WI38 (cell line): ENCODE measurements at regions not wholly inside any gene's neighbourhood (a gene's known extent, or its start where the extent isn't known, plus 50 kb on each side); places are given as distances from the start of the nearest gene placed in this dataset.
"Not testable (repeated sequence)": the region's sequence is repeated elsewhere in the genome, so short reads cannot be mapped to it uniquely, and the experiment has no call there.

Experiments
- H3K4me3 ChIP-seq: 2 replicates; pipeline ENCODE4 v1.5.1; 2011; ENCODE audit warnings: low read depth, mild to moderate bottlenecking, control low read depth, low read length
- TF ChIP-seq, protein P1 (sequence below): IDR thresholded peaks from 2 replicates; pipeline ENCODE4 v1.5.1; 2012; ENCODE audit warnings: low read depth, mild to moderate bottlenecking, control low read depth, low read length

DNA sequence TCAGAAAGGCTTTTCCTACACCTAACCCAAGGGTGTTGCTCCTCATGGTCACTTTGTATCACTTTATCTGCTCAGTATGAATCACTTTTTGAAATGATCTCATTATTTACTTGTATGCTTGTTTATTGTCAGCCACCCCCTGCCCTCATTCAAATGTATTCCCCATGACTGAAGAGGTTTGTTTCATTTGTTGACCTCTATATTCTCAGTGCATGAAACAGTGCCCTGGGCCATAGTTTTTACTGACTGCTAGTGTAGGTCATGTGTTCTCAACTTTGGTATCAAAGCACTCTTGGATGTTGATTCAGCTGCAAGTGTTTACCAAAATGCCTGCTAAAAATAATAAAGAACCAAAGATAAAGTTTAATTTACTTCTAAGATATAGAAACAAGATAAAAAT, 381.7 kb upstream of the ARPP21 start:
- H3K4me3 ChIP-seq, result no peak overlapping the region
- TF ChIP-seq, protein P1, sequence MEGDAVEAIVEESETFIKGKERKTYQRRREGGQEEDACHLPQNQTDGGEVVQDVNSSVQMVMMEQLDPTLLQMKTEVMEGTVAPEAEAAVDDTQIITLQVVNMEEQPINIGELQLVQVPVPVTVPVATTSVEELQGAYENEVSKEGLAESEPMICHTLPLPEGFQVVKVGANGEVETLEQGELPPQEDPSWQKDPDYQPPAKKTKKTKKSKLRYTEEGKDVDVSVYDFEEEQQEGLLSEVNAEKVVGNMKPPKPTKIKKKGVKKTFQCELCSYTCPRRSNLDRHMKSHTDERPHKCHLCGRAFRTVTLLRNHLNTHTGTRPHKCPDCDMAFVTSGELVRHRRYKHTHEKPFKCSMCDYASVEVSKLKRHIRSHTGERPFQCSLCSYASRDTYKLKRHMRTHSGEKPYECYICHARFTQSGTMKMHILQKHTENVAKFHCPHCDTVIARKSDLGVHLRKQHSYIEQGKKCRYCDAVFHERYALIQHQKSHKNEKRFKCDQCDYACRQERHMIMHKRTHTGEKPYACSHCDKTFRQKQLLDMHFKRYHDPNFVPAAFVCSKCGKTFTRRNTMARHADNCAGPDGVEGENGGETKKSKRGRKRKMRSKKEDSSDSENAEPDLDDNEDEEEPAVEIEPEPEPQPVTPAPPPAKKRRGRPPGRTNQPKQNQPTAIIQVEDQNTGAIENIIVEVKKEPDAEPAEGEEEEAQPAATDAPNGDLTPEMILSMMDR, result no peak

DNA sequence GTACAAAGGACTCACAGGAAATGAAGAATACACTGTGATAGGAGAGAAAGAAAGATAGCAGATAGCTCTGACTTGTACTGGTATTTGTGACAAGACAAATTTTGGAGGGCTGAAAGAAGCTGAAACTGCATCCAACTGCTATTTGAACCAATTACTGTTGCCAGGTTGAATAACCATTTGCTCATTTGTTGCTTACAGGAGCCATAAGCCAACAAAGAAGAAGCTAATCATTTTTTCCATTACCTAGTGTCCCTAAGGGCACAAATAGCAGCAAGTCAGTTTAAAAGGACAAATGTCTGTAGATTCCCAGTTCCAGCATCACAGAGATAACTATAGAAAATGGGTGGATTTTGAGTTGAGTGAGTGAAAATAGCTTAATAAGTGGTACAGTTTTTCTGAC, 376.9 kb upstream of the ARPP21 start:
- TF ChIP-seq, protein P1, result no peak
- H3K4me3 ChIP-seq, result no peak overlapping the region

DNA sequence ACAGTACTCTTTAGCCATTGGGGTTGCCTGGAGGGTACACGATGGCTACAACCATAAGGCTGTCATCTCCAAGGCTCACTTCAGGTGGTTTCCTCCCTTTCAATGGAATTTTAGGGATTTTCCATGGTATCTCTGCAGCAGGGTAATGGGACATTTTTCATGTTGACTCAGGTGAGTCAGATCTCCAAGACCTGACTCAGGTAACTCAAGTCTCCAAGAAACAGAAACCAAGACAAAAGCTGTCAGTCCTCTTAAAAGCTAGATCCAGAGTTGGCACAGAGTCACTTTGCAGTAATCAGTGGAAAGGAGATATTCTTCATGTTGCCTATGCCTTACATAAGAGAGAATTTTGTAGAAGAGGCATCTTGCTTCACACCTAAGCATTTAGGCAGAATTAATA, 375.8 kb upstream of the ARPP21 start:
- TF ChIP-seq, protein P1, result no peak

DNA sequence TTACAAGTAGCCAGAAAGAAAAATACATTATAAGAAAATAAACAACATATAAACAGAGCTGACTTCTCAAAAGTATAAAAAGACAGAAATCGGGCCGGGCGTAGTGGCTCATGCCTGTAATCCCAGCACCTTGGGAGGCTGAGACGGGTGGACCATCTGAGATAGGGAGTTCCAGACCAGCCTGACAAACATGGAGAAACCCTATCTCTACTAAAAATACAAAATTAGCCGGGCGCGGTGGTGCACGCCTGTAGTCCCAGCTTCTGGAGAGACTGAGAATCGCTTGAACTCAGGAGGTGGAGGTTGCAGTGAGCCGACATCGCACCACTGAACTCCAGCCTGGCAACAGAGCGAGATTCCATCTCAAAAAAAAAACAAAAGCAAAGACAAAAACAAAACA, 373.3 kb upstream of the ARPP21 start:
- H3K4me3 ChIP-seq, result not testable (repeated sequence)

More for the DNA sequence above, 375.8 kb upstream of the ARPP21 start:
- H3K4me3 ChIP-seq, result no peak overlapping the region

DNA sequence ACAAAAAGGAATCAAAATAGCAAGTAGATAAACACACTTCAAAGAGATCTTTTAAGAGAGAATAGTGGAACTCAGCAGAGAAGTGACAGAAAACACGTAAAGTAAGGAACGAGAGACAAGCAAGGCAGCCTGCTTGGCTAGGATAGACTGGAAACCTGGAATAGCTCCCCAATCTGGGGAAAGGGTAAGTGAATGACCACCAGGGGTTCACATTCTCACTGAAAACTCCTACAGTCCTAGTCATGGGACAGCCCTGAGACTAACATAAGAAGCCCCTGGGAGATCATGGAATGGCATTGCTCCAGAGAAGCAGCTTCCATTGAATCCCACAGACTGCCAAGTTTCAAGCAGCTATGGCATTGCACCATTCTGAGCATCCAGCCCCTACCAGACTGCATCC, 363.6 kb upstream of the ARPP21 start:
- TF ChIP-seq, protein P1, result no peak
- no peak overlapping the region for H3K4me3 ChIP-seq

DNA sequence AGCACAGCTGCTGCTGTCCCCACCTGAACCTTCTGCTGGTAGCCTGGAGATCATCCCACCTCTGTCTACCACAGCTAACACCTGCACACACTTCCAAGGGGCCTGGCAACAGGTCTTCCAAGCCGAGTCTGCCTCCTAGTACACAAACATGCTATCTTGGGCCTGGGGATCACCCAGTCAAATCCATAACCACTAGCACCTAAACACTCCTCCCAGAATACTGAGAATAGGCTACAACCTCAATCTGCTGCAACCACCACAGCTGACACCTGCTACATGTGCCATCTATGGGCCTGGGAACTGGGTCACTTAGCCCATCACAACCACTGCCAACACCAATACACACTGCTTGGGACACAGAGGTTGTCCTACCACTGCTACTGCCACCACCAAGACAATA, 362.8 kb upstream of the ARPP21 start:
- no peak overlapping the region for H3K4me3 ChIP-seq
- TF ChIP-seq, protein P1, result no peak

DNA sequence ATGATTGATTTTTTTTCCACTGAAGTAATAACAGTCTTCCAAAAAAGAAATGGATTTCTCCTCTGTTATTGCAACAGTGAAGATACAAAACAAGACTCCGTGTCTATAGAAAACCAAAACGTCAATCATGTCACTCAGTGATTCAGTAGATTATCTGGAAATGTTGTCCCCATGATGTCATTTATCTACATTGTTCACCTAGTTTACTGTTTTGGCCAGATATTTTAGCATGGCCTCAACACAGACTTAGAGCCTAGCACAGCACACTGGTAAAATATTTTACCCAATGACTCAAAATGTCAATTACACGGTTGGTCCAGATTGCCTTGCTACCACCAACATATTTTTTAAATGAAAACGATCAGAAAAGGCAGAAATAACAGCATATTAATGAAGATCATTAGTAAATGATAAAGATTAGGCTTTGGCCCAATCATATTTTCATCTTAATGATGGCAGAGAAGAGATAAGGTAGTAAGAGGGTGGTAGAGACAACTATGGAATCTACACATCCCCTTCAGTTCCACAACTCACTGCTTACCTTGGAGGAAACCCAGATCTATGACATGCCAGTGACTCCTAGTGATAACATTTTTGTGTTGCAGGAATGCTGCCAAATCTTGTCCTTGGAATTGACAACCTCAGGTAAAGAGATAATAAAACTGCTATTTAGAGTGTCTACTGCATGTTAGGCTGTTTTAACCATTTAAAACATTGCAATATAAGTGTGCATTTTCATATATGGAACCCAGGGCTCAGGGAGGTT, 347.7 kb upstream of the ARPP21 start:
- no peak overlapping the region for H3K4me3 ChIP-seq
- TF ChIP-seq, protein P1, result no peak

DNA sequence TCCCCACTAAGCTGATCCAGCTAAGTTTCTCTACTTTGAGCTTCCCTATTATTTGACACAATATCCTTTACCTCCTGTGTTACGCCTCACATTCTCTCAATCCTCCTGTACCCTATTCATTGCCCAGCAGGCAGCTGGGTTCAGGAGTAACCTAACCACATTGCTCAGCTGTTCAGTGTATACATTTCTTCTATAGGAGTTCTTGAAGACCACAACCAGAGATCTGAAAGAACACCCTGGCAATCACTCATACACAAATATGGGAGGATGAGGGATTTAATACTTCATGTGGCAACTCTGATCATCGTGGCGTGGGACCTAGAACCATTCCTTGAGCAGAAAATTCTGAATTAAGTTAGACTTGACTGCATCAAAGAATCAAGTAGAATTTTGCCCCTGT, 346.8 kb upstream of the ARPP21 start:
- no peak overlapping the region for H3K4me3 ChIP-seq
- TF ChIP-seq, protein P1, result no peak
